Heart left ventricle (tissue), 13 donors: ENCODE measurements at regions not wholly inside any gene's neighbourhood (a gene's known extent, or its start where the extent isn't known, plus 50 kb on each side); places are given as distances from the start of the nearest gene placed in this dataset.

Experiments used
- CTCF ChIP-seq, 12 donors: fragments of 200-600 bp; sonication (generic) in 4 of 12; IDR thresholded peaks; one replicate each; pipeline versions ENCODE4 v1.5.0 to v1.8.0; 2018 to 2022; ENCODE audit warnings: antibody characterized with exemption in 12 of 12, mild to moderate bottlenecking in 5 of 12
- POLR2A ChIP-seq, 2 donors: fragments of 450-650 bp; IDR thresholded peaks; one replicate each; pipeline ENCODE4 v1.6.1; 2017; ENCODE audit warnings: antibody characterized with exemption in 2 of 2, mild to moderate bottlenecking in 2 of 2, moderate library complexity in 2 of 2
- donor health status: ischemic (EF 13 %, LVEDD 7.1; RV severe dilation, severe dysfunction).
- donor health status: DM: no; HTN: yes; CAD: no.
- donor health status: DM: no; HTN: no; CAD: no.
- donor health status: ischemic (EF 25% LVEDD 6.9; RV normal size, moderate dysfunction).
- donor health status: ischemic (EF 25% LVEDD 5.7; RV mildly dilated, moderate dysfunction).
- donor health status: ischemic (EF 35%, LVEDD 5.7; RV mildly dilated, moderate dysfunction).
- donor health status: nonischemic (EF 11% LVEDD 7.7; RV severe dilation, severe dysfunction).
- donor health status: DM: yes; HTN: yes; CAD: no.
- donor health status: PGD.
- donor health status: ischemic (EF 29% LVEDD 5.4; RV normal size, mild dysfunction).
- donor health status: nonischemic (EF 23%, LVEDD 6.1; RV moderate dilation, normal function).

GRCh38 chr6:144809969-144810368, 524.8 kb downstream of the UTRN start:
- TF ChIP-seq POLR2A (IDR thresholded peaks at IDR 0.05) (no peak), CTCF (IDR thresholded peaks at IDR 0.05) (no peak)
